HepG2 (cell line): ENCODE measurements at regions not wholly inside any gene's neighbourhood (a gene's known extent, or its start where the extent isn't known, plus 50 kb on each side); places are given as distances from the start of the nearest gene placed in this dataset.

Experiments used
- ATAC-seq: fragments of 200-7000 bp; cut with Tn5 transposase; 3 replicates; pipeline ENCODE4 v1.9.1; 2020; ENCODE audit warnings: mild to moderate bottlenecking, moderate library complexity
- BruUV-seq: library from RNA; stranded (reverse); fragments of 400-500 nt; replicated peaks from 2 replicates; lab custom pipeline; 2021; lab: Mats Ljungman, UMichigan
- CTCF ChIA-PET: fragments of 300-600 bp; formaldehyde crosslinking; extraction: SDS; loops from one replicate; lab custom pipeline; 2021; ENCODE audit warnings: low total read pairs, inconsistent platforms, low intra/inter-chr PET ratio; lab: Yijun Ruan, JAX
- POLR2A ChIA-PET: fragments of 350-600 bp; sonication (Branson Sonifier 250); formaldehyde crosslinking; loops from one replicate; lab custom pipeline; 2020; ENCODE audit warnings: antibody characterized with exemption, inconsistent platforms; lab: Yijun Ruan, JAX
- DNase-seq: peaks from one replicate; pipeline ENCODE4 v3.0.0-alpha.2; 2015; ENCODE audit warnings: low spot score
- FAIRE-seq: peaks from 3 replicates; lab custom pipeline; 2011; peaks lifted over from hg19 to GRCh38; lab: Jason Lieb, UNC
- H2AFZ ChIP-seq: one replicate; pipeline ENCODE4 v1.6.1; 2011; ENCODE audit warnings: low read length, inconsistent platforms
- H3K27ac ChIP-seq: fragments of 300-600 bp; 3 replicates; pipeline ENCODE4 v1.8.0; 2011; ENCODE audit warnings: mixed run types, mild to moderate bottlenecking, mixed read lengths, low read length, inconsistent platforms; ENCODE audit not compliant: insufficient read depth; ENCODE audit errors: extremely low read length
- H3K27me3 ChIP-seq, 2 experiments: fragments of 200-600 bp in 1 of 2; 2 replicates in 1 of 2; 3 replicates in 1 of 2; pipeline versions ENCODE4 v1.6.0 to v1.8.0; 2011; ENCODE audit warnings: low read length in 2 of 2, mild to moderate bottlenecking in 2 of 2, moderate library complexity in 2 of 2, inconsistent platforms in 1 of 2; ENCODE audit not compliant: insufficient read depth in 2 of 2, control insufficient read depth in 1 of 2
- H3K36me3 ChIP-seq, 2 experiments: fragments of 200-600 bp in 1 of 2; replicated peaks in 1 of 2; 2 replicates in 1 of 2; 3 replicates in 1 of 2; pipeline versions ENCODE4 v1.5.1 to v1.8.0; 2011; ENCODE audit warnings: low read length in 2 of 2, inconsistent platforms in 1 of 2; ENCODE audit not compliant: insufficient read depth in 2 of 2, control insufficient read depth in 1 of 2
- H3K4me1 ChIP-seq: 2 replicates; pipeline ENCODE4 v1.5.1; 2012; ENCODE audit warnings: low read length, inconsistent platforms; ENCODE audit not compliant: insufficient read depth
- H3K4me2 ChIP-seq: 2 replicates; pipeline ENCODE4 v1.6.0; 2011; ENCODE audit warnings: low read depth, low read length, inconsistent platforms
- H3K4me3 ChIP-seq, 3 experiments: fragments of 200-600 bp in 1 of 3; sonication (generic), shearing (Covaris generic) in 1 of 3; replicated peaks in 1 of 3; 2 replicates each; pipeline ENCODE4 v1.5.1; 2011 to 2016; ENCODE audit warnings: low read length in 3 of 3, inconsistent platforms in 2 of 3, low read depth in 2 of 3, mild to moderate bottlenecking in 2 of 3, control low read depth in 1 of 3, mixed read lengths in 1 of 3; ENCODE audit not compliant: insufficient read depth in 1 of 3
- H3K79me2 ChIP-seq: one replicate; pipeline ENCODE4 v1.6.1; 2011; ENCODE audit warnings: low read length, inconsistent platforms; ENCODE audit not compliant: insufficient read depth
- H3K9ac ChIP-seq: 2 replicates; pipeline ENCODE4 v1.6.0; 2011; ENCODE audit warnings: mild to moderate bottlenecking, low read depth, low read length, inconsistent platforms; ENCODE audit not compliant: insufficient read depth
- H3K9me3 ChIP-seq: 2 replicates; pipeline ENCODE4 v1.5.1; 2012; ENCODE audit warnings: mild to moderate bottlenecking, low read length
- H4K20me1 ChIP-seq: 2 replicates; pipeline ENCODE4 v1.6.0; 2011; ENCODE audit warnings: inconsistent platforms, mild to moderate bottlenecking, low read length, moderate library complexity; ENCODE audit not compliant: insufficient read depth
- ARID2 ChIP-seq: sonication (generic); formaldehyde crosslinking; IDR thresholded peaks from 2 replicates; pipeline ENCODE4 v1.8.1; 2022; ENCODE audit warnings: mild to moderate bottlenecking, missing genetic modification reagents, borderline replicate concordance
- ATAD3A ChIP-seq: sonication (generic); formaldehyde crosslinking; IDR thresholded peaks from 2 replicates; pipeline ENCODE4 v1.4.0; 2020; ENCODE audit warnings: missing genetic modification reagents
- MXI1 ChIP-seq: IDR thresholded peaks from 3 replicates; pipeline ENCODE4 v1.6.1; 2012; ENCODE audit warnings: low read depth, low read length, inconsistent platforms, borderline replicate concordance
- NFKB2 ChIP-seq: sonication (generic); formaldehyde crosslinking; IDR thresholded peaks from 2 replicates; pipeline ENCODE4 v1.4.0; 2020; ENCODE audit warnings: missing genetic modification reagents, borderline replicate concordance
- PCBP1 ChIP-seq: fragments of 200-400 bp; formaldehyde crosslinking; IDR thresholded peaks from 2 replicates; pipeline ENCODE4 v1.6.1; 2017; ENCODE audit warnings: mild to moderate bottlenecking, low read depth, low read length, borderline replicate concordance
- SALL1 ChIP-seq: sonication (generic); formaldehyde crosslinking; IDR thresholded peaks from 2 replicates; pipeline ENCODE4 v1.8.0; 2022; ENCODE audit warnings: mild to moderate bottlenecking, missing genetic modification reagents
- SIN3A ChIP-seq: IDR thresholded peaks from 2 replicates; pipeline ENCODE4 v1.6.1; 2011; ENCODE audit warnings: low read depth, mild to moderate bottlenecking, control low read depth, low read length, borderline replicate concordance
- SNRNP70 ChIP-seq: fragments of 200-400 bp; formaldehyde crosslinking; IDR thresholded peaks from 2 replicates; pipeline ENCODE4 v1.6.1; 2017; ENCODE audit warnings: mild to moderate bottlenecking, low read depth, low read length, moderate library complexity
- ZBTB7B ChIP-seq: sonication (generic); formaldehyde crosslinking; IDR thresholded peaks from 2 replicates; pipeline ENCODE4 v1.4.0; 2020; ENCODE audit warnings: missing genetic modification reagents
- ZNF224 ChIP-seq: sonication (generic); formaldehyde crosslinking; IDR thresholded peaks from 2 replicates; pipeline ENCODE4 v1.5.0; 2020; ENCODE audit warnings: mild to moderate bottlenecking, missing genetic modification reagents
- ZNF652 ChIP-seq: IDR thresholded peaks from 2 replicates; pipeline ENCODE4 v1.6.1; 2016; ENCODE audit warnings: low read depth, borderline replicate concordance
- WGBS: methylation state at CpG from one replicate; pipeline ENCODE4 v1.1.6; 2017; ENCODE audit warnings: low lambda C conversion rate; 5-methylcytosine and 5-hydroxymethylcytosine counted together
- in situ Hi-C: cut with HindIII; loops from 2 replicates; pipeline ENCODE4 v1.10.0; 2017; ENCODE audit warnings: low pct_unique_long_range_greater_than_20kb; ENCODE audit not compliant: extremely low pct_ligation_motif_present
- intact Hi-C: fragments of 100-400 bp; cut with micrococcal nuclease; formaldehyde crosslinking; loops from one replicate; pipeline ENCODE4 v1.10.0; 2022; ENCODE audit not compliant: unreplicated experiment
- TF ChIP-seq, protein P1 (sequence below), 2 experiments: fragments of 450-650 bp in 1 of 2; sonication (generic) in 1 of 2; formaldehyde crosslinking; IDR thresholded peaks; 2 replicates each; pipeline versions ENCODE4 v1.5.0 to v1.8.0; 2020 to 2022; ENCODE audit warnings: mild to moderate bottlenecking in 1 of 2, missing genetic modification reagents in 1 of 2
- TF ChIP-seq, protein P2 (sequence below): sonication (generic); formaldehyde crosslinking; conservative IDR thresholded peaks from 2 replicates; pipeline ENCODE4 v1.4.0; 2020; ENCODE audit warnings: missing genetic modification reagents

DNA sequence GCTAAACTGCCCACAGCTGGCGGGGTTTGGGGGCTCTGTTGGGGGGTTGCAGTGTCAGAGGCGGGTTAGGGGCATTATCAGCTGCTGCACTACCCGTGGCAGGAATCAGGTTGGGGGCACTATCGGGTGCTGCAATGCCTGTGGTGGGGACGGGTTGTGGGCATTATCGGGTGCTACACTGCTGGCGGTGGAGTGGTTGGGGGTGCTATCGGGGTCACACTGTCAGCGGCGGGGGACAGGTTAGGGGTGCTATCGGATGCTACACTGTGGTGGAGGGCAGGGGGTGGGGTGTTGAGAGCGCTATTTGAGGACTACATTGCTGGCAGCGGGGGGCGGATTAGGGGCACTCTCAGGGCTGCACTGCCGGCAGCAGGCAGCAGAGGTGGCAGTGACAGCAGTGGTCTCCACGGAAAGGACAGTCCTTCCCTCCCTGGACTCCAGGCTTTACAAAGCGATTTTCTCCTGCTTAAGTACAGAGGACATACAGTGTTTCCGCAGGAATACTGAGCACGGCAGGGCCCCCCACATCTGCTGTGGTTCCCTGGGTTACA is 119.5 kb upstream of the VPREB1 start:
- H3K4me3 ChIP-seq: no peak overlapping the region
- H4K20me1 ChIP-seq: no peaks in the 10 kb centered on the region
- TF ChIP-seq ARID2 (CRISPR knock-in tag) (no peak), ATAD3A (CRISPR knock-in tag) (no peak), ZNF652 (no peak), NFKB2 (CRISPR knock-in tag) (no peak), MXI1 (no peak), SNRNP70 (no peak), SIN3A (no peak), PCBP1 (no peak), ZNF224 (no peak), SALL1 (no peak), ZBTB7B (no peak)
- TF ChIP-seq, protein P1, sequence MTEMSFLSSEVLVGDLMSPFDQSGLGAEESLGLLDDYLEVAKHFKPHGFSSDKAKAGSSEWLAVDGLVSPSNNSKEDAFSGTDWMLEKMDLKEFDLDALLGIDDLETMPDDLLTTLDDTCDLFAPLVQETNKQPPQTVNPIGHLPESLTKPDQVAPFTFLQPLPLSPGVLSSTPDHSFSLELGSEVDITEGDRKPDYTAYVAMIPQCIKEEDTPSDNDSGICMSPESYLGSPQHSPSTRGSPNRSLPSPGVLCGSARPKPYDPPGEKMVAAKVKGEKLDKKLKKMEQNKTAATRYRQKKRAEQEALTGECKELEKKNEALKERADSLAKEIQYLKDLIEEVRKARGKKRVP (CRISPR knock-in tag; IDR thresholded peaks at IDR 0.05): no peak
- TF ChIP-seq, protein P2, sequence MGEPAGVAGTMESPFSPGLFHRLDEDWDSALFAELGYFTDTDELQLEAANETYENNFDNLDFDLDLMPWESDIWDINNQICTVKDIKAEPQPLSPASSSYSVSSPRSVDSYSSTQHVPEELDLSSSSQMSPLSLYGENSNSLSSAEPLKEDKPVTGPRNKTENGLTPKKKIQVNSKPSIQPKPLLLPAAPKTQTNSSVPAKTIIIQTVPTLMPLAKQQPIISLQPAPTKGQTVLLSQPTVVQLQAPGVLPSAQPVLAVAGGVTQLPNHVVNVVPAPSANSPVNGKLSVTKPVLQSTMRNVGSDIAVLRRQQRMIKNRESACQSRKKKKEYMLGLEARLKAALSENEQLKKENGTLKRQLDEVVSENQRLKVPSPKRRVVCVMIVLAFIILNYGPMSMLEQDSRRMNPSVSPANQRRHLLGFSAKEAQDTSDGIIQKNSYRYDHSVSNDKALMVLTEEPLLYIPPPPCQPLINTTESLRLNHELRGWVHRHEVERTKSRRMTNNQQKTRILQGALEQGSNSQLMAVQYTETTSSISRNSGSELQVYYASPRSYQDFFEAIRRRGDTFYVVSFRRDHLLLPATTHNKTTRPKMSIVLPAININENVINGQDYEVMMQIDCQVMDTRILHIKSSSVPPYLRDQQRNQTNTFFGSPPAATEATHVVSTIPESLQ (CRISPR knock-in tag): no peak
- TF ChIP-seq, all 625 proteins: peak for 0
- Histone ChIP-seq H3K36me3 (no peaks in the 10 kb centered on the region), H3K27ac (no peak overlapping the region), H3K9me3 (no peaks in the 10 kb centered on the region), H3K9ac (no peak overlapping the region), H3K79me2 (no peaks in the 10 kb centered on the region), H3K4me2 (no peak overlapping the region), H3K27me3 (peaks cover 0 to 4% of the 10 kb centered on the region in 2 experiments; a peak in 1 of 5 replicates), H3K4me1 (no peaks in the 10 kb centered on the region), H2AFZ (no peak overlapping the region)
- no TSS peak for BruUV-seq
- WGBS: 76% methylated on average over 13 of the region's 19 CpGs
- DNase-seq (no peak), ATAC-seq (no peak), FAIRE-seq (no peak)
- POLR2A ChIA-PET: no interaction called here
- intact Hi-C loops: no loop called here
- in situ Hi-C loops: no loop called here
- CTCF ChIA-PET: no interaction called here
